Activated CD8-positive, alpha-beta T cell treated with anti-CD3 and anti-CD28 coated beads for 36 hours (primary cell): ENCODE measurements at regions not wholly inside any gene's neighbourhood (a gene's known extent, or its start where the extent isn't known, plus 50 kb on each side); places are given as distances from the start of the nearest gene placed in this dataset.
A peak's percentile ranks its signal among the peaks of the same experiment; 100 is the strongest.

Source experiments
- ATAC-seq: fragments of 200-7000 bp; cut with Tn5 transposase; one replicate; pipeline ENCODE4 v1.10.0; 2021; ENCODE audit warnings: mild to moderate bottlenecking, moderate library complexity
- CTCF ChIA-PET: fragments of 350-600 bp; sonication (Branson Sonifier 250); formaldehyde crosslinking; loops from one replicate; lab custom pipeline; 2021; ENCODE audit warnings: antibody characterized with exemption; lab: Charles Lee
- POLR2A ChIA-PET: fragments of 350-600 bp; sonication (Branson Sonifier 250); formaldehyde crosslinking; loops from one replicate; lab custom pipeline; 2021; ENCODE audit warnings: antibody characterized with exemption; lab: Charles Lee
- DNase-seq: peaks from one replicate; pipeline ENCODE4 v3.0.0-alpha.2; 2020
- H3K27ac Mint-ChIP-seq: one replicate; pipeline ENCODE4 v1.8.0; 2021; ENCODE audit warnings: mild to moderate bottlenecking, mixed read lengths
- H3K27me3 Mint-ChIP-seq: one replicate; pipeline ENCODE4 v1.8.0; 2021; ENCODE audit warnings: mixed read lengths
- H3K36me3 Mint-ChIP-seq: one replicate; pipeline ENCODE4 v1.8.0; 2021; ENCODE audit warnings: low read depth, mixed read lengths
- H3K4me1 Mint-ChIP-seq: one replicate; pipeline ENCODE4 v1.8.0; 2021; ENCODE audit warnings: low read depth, mixed read lengths
- H3K4me3 Mint-ChIP-seq: one replicate; pipeline ENCODE4 v1.8.0; 2021; ENCODE audit warnings: mild to moderate bottlenecking, moderate library complexity, mixed read lengths
- H3K9me3 Mint-ChIP-seq: one replicate; pipeline ENCODE4 v1.8.0; 2021; ENCODE audit warnings: mixed read lengths
- CTCF ChIP-seq: fragments of 200-600 bp; IDR thresholded peaks from one replicate; pipeline ENCODE4 v1.8.0; 2022; ENCODE audit warnings: antibody characterized with exemption, mild to moderate bottlenecking
- intact Hi-C: fragments of 100-400 bp; cut with micrococcal nuclease; formaldehyde crosslinking; loops from one replicate; pipeline ENCODE4 v1.10.0; 2022

DNA sequence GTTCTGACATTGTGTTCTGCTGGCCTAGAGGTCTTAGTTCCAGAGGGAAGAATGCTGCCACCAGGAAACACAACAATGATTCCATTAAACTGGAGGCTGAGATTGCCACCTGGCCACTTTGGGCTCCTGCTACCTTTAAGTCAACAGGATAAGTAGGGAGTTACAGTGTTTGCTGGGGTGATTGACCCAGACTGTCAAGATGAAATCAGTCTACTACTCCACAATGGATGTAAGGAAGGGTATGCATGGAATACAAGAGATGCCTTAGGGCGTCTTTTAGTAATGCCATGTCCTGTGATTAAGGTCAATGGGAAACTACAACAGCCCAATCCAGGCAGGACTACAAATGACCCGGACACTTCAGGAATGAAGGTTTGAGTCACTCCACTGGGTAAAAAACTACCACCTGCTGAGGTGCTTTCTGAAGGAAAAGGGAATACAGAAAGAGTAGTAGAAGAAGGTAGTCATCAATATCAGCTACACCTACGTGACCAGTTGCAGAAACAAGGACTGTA is 852.6 kb downstream of the LRFN5 start:
- DNase-seq (no peak), ATAC-seq (no peak)
- CTCF ChIA-PET = no interaction called here
- no peak overlapping the region for H3K27ac Mint-ChIP-seq
- no peaks in the 10 kb centered on the region for H3K4me1 Mint-ChIP-seq
- H3K9me3 Mint-ChIP-seq = peaks cover 7% of the 10 kb centered on the region
- no peak overlapping the region for H3K4me3 Mint-ChIP-seq
- H3K36me3 Mint-ChIP-seq = no peaks in the 10 kb centered on the region
- H3K27me3 Mint-ChIP-seq = no peaks in the 10 kb centered on the region
- POLR2A ChIA-PET = no interaction called here
- intact Hi-C loops = no loop called here
- TF ChIP-seq CTCF = no peak

DNA sequence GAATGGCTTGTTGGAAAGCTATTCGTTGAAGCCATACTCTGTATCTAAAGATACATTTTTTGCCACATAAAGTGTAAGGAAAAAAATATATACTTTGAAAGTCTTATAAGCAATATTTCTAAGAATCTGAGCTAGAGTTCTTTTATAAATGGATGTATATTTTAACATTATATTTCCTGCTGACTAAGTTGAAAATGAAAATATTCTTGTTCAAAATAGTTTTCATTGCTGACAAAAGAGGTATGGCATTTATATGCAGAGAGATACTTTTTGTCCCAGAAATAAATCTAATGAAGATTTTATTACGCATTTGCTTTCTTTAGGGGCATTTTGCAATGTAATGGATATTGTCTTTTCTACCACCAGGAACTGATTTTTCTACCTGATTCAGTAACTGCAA is 834.9 kb downstream of the LRFN5 start:
- Mint-ChIP-seq H3K27me3 (no peaks in the 10 kb centered on the region), H3K36me3 (no peaks in the 10 kb centered on the region), H3K4me3 (no peak overlapping the region), H3K4me1 (no peaks in the 10 kb centered on the region), H3K27ac (no peak overlapping the region), H3K9me3 (peaks cover 4% of the 10 kb centered on the region)
- DNase-seq (no peak), ATAC-seq (no peak)
- POLR2A ChIA-PET = no interaction called here
- intact Hi-C loops = no loop called here
- no peak for TF ChIP-seq CTCF
- CTCF ChIA-PET = no interaction called here

- no peaks in the 10 kb centered on the region for H3K36me3 Mint-ChIP-seq
- H3K9me3 Mint-ChIP-seq = peaks cover 10% of the 10 kb centered on the region
- POLR2A ChIA-PET = no interaction called here
- CTCF ChIA-PET = no interaction called here
- no peak for TF ChIP-seq CTCF
- H3K4me1 Mint-ChIP-seq = no peaks in the 10 kb centered on the region
- H3K4me3 Mint-ChIP-seq = no peak overlapping the region
- no peaks in the 10 kb centered on the region for H3K27me3 Mint-ChIP-seq
- no peak for ATAC-seq
- intact Hi-C loops = no loop called here
- no peak for DNase-seq
- no peak overlapping the region for H3K27ac Mint-ChIP-seq
These were observed 831.1 kb downstream of the LRFN5 start for GRCh38 chr14:42437809-42438208.

GRCh38 chr14:42429401-42429800 is 822.7 kb downstream of the LRFN5 start:
- intact Hi-C loops = no loop called here
- no peak for DNase-seq
- no peak for TF ChIP-seq CTCF
- Mint-ChIP-seq H3K27me3 (no peaks in the 10 kb centered on the region), H3K9me3 (peaks cover 1% of the 10 kb centered on the region), H3K4me3 (no peak overlapping the region), H3K36me3 (no peaks in the 10 kb centered on the region), H3K27ac (no peak overlapping the region), H3K4me1 (no peaks in the 10 kb centered on the region)
- POLR2A ChIA-PET = no interaction called here
- CTCF ChIA-PET = no interaction called here
- no peak for ATAC-seq

DNA sequence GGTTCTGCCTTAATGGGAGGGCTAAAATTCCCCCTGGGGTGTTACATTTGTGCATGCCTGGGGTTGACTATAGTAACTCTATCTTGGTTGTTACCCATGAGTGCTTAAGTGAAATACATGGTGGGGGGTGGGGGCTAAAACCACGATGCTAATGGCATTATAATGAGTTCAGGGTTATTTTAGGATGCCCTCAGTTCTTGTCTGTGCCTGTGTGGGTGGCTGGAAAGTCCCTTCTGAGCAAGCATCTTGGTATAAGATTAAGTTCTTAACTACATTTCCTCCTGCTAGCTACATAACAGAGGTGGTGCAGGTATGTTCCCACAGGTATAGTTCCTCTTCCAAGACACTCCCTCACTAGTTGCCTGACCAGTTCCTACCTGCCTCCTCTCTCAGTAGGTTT is 822.3 kb downstream of the LRFN5 start:
- H3K4me3 Mint-ChIP-seq = no peak overlapping the region
- no peak for TF ChIP-seq CTCF
- POLR2A ChIA-PET = no interaction called here
- no peaks in the 10 kb centered on the region for H3K27me3 Mint-ChIP-seq
- intact Hi-C loops = no loop called here
- ATAC-seq = no peak
- H3K36me3 Mint-ChIP-seq = no peaks in the 10 kb centered on the region
- H3K4me1 Mint-ChIP-seq = no peaks in the 10 kb centered on the region
- DNase-seq = peak; percentile 2
- no peak overlapping the region for H3K27ac Mint-ChIP-seq
- CTCF ChIA-PET = no interaction called here
- peaks cover 1% of the 10 kb centered on the region for H3K9me3 Mint-ChIP-seq
